Loucy (cell line): ENCODE measurements at regions not wholly inside any gene's neighbourhood (a gene's known extent, or its start where the extent isn't known, plus 50 kb on each side); places are given as distances from the start of the nearest gene placed in this dataset.

Experiments
- H2AFZ ChIP-seq: fragments of 200-600 bp; sonication (generic); 2 replicates; pipeline ENCODE4 v1.6.0; 2016; ENCODE audit warnings: antibody characterized with exemption, mild to moderate bottlenecking, low read length, moderate library complexity
- H3F3A ChIP-seq: fragments of 200-600 bp; 2 replicates; pipeline ENCODE4 v1.6.0; 2016; ENCODE audit warnings: antibody characterized with exemption, low read depth, mild to moderate bottlenecking
- H3K27me3 ChIP-seq: fragments of 200-600 bp; sonication (generic); 2 replicates; pipeline ENCODE4 v1.6.1; 2014; ENCODE audit warnings: low read length, mild to moderate bottlenecking; ENCODE audit not compliant: insufficient read depth, poor library complexity, severe bottlenecking
- H3K36me3 ChIP-seq: fragments of 200-600 bp; sonication (generic); 2 replicates; pipeline ENCODE4 v1.6.1; 2016; ENCODE audit warnings: low read length; ENCODE audit not compliant: insufficient read depth
- H3K4me1 ChIP-seq: fragments of 200-600 bp; sonication (generic); 2 replicates; pipeline ENCODE4 v1.5.1; 2014; ENCODE audit warnings: low read length, mild to moderate bottlenecking; ENCODE audit not compliant: insufficient read depth, poor library complexity, severe bottlenecking
- H3K4me2 ChIP-seq: fragments of 200-600 bp; sonication (generic); 2 replicates; pipeline ENCODE4 v1.6.0; 2014; ENCODE audit warnings: antibody characterized with exemption, low read length, low read depth, mild to moderate bottlenecking; ENCODE audit not compliant: poor library complexity, severe bottlenecking
- H3K4me3 ChIP-seq: fragments of 200-600 bp; sonication (generic); 2 replicates; pipeline ENCODE4 v1.5.1; 2014; ENCODE audit warnings: low read length, mild to moderate bottlenecking, mixed read lengths; ENCODE audit not compliant: poor library complexity, severe bottlenecking
- H3K79me2 ChIP-seq: fragments of 200-600 bp; sonication (generic); 2 replicates; pipeline ENCODE4 v1.6.1; 2014; ENCODE audit warnings: low read length; ENCODE audit not compliant: insufficient read depth
- H3K9ac ChIP-seq: fragments of 200-600 bp; sonication (generic); 2 replicates; pipeline ENCODE4 v1.6.0; 2014; ENCODE audit warnings: mild to moderate bottlenecking, low read depth, low read length, moderate library complexity; ENCODE audit not compliant: poor library complexity, severe bottlenecking
- H3K9me2 ChIP-seq: fragments of 200-600 bp; sonication (generic); replicated peaks from 2 replicates; pipeline ENCODE4 v1.6.1; 2016; ENCODE audit warnings: low read depth, low read length, mixed read lengths
- H3K9me3 ChIP-seq: fragments of 200-600 bp; sonication (generic); 2 replicates; pipeline ENCODE4 v1.6.1; 2014; ENCODE audit warnings: mild to moderate bottlenecking, antibody characterized with exemption, low read length, low read depth; ENCODE audit not compliant: insufficient read depth
- H4K20me1 ChIP-seq: fragments of 200-600 bp; sonication (generic); 2 replicates; pipeline ENCODE4 v1.6.0; 2014; ENCODE audit warnings: antibody characterized with exemption, low read length, mild to moderate bottlenecking; ENCODE audit not compliant: insufficient read depth, poor library complexity, severe bottlenecking
- CTCF ChIP-seq: fragments of 200-600 bp; sonication (generic); conservative IDR thresholded peaks from 2 replicates; pipeline ENCODE4 v1.5.1; 2014; ENCODE audit warnings: mild to moderate bottlenecking, antibody characterized with exemption, low read length
- EZH2phosphoT487 ChIP-seq: fragments of 200-600 bp; IDR thresholded peaks from 2 replicates; pipeline ENCODE4 v1.6.1; 2018; ENCODE audit warnings: antibody characterized with exemption, mild to moderate bottlenecking, moderate library complexity, borderline replicate concordance

DNA sequence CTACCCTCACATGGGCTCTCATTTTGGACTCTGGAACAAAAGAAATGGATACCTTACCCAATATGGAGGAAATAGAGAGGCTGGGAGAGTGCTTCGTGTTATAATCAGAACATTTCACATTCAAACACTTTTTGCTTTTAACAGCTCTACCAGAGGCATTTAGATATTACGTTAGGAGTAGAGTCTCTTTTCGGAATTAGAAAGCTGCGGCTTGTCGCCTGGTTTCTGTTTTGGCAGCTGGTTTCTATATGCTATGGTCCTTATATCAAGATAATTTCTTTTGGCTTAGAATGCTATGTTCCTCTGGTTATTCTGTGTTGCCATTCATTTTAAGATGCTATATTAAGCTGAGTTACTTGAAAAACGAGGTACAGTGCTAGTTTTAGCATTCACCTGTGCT, 392.8 kb upstream of the GALNT5 start:
- H3F3A ChIP-seq: no peaks in the 10 kb centered on the region
- no peak for TF ChIP-seq EZH2phosphoT487
- TF ChIP-seq CTCF: no peak
- H3K36me3 ChIP-seq: no peaks in the 10 kb centered on the region
- H3K9me2 ChIP-seq: no peaks in the 10 kb centered on the region
- no peaks in the 10 kb centered on the region for H3K4me1 ChIP-seq
- H3K9me3 ChIP-seq: no peaks in the 10 kb centered on the region
- H3K4me3 ChIP-seq: no peak overlapping the region
- H3K79me2 ChIP-seq: no peaks in the 10 kb centered on the region
- no peaks in the 10 kb centered on the region for H4K20me1 ChIP-seq
- no peak overlapping the region for H3K4me2 ChIP-seq
- H2AFZ ChIP-seq: no peak overlapping the region
- no peaks in the 10 kb centered on the region for H3K27me3 ChIP-seq
- no peak overlapping the region for H3K9ac ChIP-seq

DNA sequence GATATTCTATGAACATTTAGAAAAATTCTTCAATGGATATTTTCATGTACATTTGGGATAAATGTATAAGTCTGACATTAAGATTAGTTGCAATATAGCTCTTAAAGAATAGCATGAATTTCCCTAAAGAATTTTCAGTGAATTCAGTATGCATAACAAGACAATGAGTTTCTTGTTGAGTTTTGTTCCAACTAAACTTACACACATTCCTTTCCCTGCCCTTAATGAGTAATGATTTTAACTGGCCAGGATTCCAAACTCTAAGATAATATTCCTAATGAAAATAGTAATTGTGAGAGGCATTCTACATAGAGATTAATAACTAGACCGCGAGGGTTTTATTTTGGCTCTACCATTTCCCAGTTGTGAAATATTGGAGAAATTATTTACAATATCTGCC, 390.3 kb upstream of the GALNT5 start:
- Histone ChIP-seq H3F3A (no peaks in the 10 kb centered on the region), H4K20me1 (no peaks in the 10 kb centered on the region), H2AFZ (no peak overlapping the region), H3K4me2 (no peak overlapping the region), H3K9ac (no peak overlapping the region), H3K27me3 (no peaks in the 10 kb centered on the region), H3K36me3 (no peaks in the 10 kb centered on the region), H3K4me1 (no peaks in the 10 kb centered on the region), H3K9me3 (no peaks in the 10 kb centered on the region), H3K4me3 (no peak overlapping the region), H3K79me2 (no peaks in the 10 kb centered on the region), H3K9me2 (no peaks in the 10 kb centered on the region; the same call in 1 of the 2 replicates)
- TF ChIP-seq EZH2phosphoT487 (no peak), CTCF (no peak)

DNA sequence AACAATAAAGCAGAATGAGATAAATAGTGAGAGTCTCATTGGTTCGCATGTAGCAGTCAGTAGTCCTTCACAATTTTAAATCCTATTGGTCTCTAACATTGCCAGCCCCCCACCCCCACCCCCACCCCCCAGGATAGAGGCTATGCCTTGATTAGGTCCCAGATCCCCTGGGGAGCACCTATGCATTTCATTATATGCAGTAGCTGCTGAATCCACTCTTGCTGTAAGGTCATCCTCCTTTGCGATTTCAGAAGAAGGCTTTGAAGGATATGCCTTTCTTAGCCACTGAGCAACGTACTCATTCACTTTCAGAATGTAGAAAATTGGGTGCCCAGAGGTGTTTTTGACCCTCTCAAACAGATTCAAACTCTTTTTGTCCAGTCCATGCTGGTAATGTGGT, 382.8 kb upstream of the GALNT5 start:
- no peaks in the 10 kb centered on the region for H3K9me3 ChIP-seq
- no peaks in the 10 kb centered on the region for H3F3A ChIP-seq
- no peak for TF ChIP-seq EZH2phosphoT487
- TF ChIP-seq CTCF: no peak
- H3K79me2 ChIP-seq: no peaks in the 10 kb centered on the region
- H3K36me3 ChIP-seq: no peaks in the 10 kb centered on the region
- no peaks in the 10 kb centered on the region for H3K4me1 ChIP-seq
- no peak overlapping the region for H2AFZ ChIP-seq
- no peaks in the 10 kb centered on the region for H4K20me1 ChIP-seq
- no peak overlapping the region for H3K9ac ChIP-seq
- no peak overlapping the region for H3K4me3 ChIP-seq
- no peaks in the 10 kb centered on the region; the same call in 1 of the 2 replicates for H3K9me2 ChIP-seq
- H3K4me2 ChIP-seq: no peak overlapping the region
- H3K27me3 ChIP-seq: no peaks in the 10 kb centered on the region
